ENCODE measurements at regions not wholly inside any gene's neighbourhood (a gene's known extent, or its start where the extent isn't known, plus 50 kb on each side); places are given as distances from the start of the nearest gene placed in this dataset.
"Not testable (repeated sequence)": the region's sequence is repeated elsewhere in the genome, so short reads cannot be mapped to it uniquely, and the experiment has no call there.

DNA sequence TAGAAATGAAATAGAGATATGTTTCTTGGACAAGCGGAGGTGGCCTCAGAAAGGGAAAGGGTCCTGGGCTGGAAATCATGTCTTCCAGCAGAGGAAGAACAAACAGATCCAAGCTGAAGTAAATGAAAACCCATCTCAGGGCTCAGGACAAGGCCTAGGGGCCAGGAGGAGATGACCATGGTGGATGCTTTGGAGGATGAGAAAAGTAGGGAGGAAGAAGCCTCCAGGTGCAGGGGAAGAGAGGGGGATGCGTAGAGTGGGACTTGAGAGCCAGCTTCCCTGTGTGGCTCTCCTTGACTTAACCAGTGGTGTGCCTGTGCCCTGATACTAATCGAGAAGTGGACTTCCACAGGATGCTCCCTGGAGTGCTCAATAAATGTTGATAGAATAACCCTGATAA lies 203.2 kb downstream of the FAM43A start:
- H3K27me3 Mint-ChIP-seq (ENCODE audit: low read depth, poor library complexity) = peaks cover 17% of the 10 kb centered on the region
- no peaks in the 10 kb centered on the region for H3K36me3 Mint-ChIP-seq (ENCODE audit: low read depth)
- peaks cover 37% of the 10 kb centered on the region for H3K9me3 Mint-ChIP-seq
- no peak overlapping the region for H3K4me3 Mint-ChIP-seq
- TF ChIP-seq, protein P1, sequence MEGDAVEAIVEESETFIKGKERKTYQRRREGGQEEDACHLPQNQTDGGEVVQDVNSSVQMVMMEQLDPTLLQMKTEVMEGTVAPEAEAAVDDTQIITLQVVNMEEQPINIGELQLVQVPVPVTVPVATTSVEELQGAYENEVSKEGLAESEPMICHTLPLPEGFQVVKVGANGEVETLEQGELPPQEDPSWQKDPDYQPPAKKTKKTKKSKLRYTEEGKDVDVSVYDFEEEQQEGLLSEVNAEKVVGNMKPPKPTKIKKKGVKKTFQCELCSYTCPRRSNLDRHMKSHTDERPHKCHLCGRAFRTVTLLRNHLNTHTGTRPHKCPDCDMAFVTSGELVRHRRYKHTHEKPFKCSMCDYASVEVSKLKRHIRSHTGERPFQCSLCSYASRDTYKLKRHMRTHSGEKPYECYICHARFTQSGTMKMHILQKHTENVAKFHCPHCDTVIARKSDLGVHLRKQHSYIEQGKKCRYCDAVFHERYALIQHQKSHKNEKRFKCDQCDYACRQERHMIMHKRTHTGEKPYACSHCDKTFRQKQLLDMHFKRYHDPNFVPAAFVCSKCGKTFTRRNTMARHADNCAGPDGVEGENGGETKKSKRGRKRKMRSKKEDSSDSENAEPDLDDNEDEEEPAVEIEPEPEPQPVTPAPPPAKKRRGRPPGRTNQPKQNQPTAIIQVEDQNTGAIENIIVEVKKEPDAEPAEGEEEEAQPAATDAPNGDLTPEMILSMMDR (IDR thresholded peaks at IDR 0.05) = no peak
- no peak overlapping the region for H3K27ac Mint-ChIP-seq
- no peak for DNase-seq
- no peaks in the 10 kb centered on the region for H3K4me1 Mint-ChIP-seq

DNA sequence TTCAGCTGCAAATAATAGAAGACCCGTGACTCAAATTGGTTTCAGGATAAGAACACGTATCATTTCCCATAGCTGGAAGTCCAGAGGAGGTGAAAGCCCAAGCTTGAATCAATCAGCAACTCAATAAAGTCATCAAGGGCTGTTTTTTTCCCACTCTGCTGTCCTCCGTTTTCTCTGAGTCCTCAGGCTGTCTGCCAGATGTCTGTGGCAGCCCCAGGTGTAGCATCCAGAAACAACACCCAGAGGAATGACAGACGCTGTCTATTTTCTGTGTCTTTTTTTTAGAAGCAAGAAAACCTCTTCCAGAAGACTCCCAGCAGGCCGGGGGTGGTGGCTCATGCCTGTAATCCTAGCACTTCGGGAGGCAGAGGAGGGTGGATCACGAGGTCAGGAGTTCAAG lies 204.4 kb downstream of the FAM43A start:
- H3K9me3 Mint-ChIP-seq = peaks cover 35% of the 10 kb centered on the region

DNA sequence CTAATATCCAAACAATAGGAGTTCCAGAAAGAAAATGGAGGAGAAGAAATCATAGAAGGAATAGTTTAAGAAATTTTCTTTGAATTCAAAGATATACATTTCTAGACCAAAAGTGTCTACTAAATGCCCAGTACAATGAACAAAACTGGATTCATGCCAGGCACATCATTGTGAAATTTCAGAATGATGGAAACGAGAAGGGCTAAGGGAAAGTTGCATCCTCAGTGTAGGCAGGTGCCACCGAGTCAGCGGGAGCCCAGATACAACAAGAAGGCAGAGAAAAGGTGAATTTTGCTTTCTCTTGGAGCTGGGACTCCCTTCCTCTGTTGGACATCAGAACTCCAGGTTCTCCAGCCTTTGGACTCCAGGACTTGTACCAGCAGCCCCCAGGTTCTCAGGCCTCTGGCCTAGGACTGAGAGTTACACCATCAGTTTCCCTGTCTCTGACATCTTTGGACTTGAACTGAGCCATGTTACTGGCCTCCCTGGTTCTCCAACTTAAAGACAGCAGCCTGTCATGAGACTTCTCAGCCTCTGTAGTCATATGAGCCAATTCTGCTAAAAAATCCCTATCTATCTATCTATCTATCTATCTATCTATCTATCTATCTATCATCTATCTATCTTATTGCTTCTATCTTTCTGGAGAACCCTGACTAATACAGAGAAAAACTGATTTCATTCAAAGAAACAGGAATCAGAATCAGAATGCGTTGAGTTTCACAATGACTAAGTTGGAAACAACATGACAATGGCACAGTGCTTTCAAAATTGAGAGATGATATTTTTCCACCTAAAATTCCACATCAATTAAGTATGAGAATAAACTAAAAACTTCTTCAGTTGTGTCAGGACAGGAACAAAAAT lies 207.7 kb downstream of the FAM43A start:
- DNase-seq = no peak
- Mint-ChIP-seq H3K36me3 (ENCODE audit: low read depth) (no peaks in the 10 kb centered on the region), H3K27ac (no peak overlapping the region), H3K4me3 (no peak overlapping the region), H3K27me3 (ENCODE audit: low read depth, poor library complexity) (peaks cover 8% of the 10 kb centered on the region), H3K9me3 (peaks cover 48% of the 10 kb centered on the region), H3K4me1 (no peaks in the 10 kb centered on the region)
- TF ChIP-seq, protein P1 (IDR thresholded peaks at IDR 0.05) = no peak

More for the DNA sequence above, 204.4 kb downstream of the FAM43A start:
- no peaks in the 10 kb centered on the region for H3K36me3 Mint-ChIP-seq (ENCODE audit: low read depth)
- H3K4me1 Mint-ChIP-seq = no peaks in the 10 kb centered on the region
- H3K4me3 Mint-ChIP-seq = no peak overlapping the region
- no peak overlapping the region for H3K27ac Mint-ChIP-seq
- no peak for DNase-seq
- TF ChIP-seq, protein P1 (IDR thresholded peaks at IDR 0.05) = no peak
- peaks cover 17% of the 10 kb centered on the region for H3K27me3 Mint-ChIP-seq (ENCODE audit: low read depth, poor library complexity)

DNA sequence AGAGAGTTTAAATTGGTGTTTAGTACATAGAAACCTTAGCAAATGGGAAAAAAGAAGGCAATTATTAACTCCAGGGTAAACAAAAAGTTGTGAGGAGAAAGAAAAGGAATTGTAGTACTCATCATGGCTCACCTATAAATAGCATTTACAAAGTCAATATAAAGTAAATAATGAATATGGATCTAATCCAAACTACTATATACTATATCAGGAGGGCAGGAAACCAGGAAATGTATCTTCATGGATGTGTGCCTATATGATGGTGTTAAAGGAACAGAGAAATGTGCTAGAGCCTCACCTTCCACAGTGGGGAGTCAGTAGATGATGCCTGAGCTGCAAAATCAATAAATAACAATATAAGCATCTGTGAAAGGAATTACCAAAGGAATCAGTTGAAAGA lies 208.9 kb downstream of the FAM43A start:
- TF ChIP-seq, protein P1 (IDR thresholded peaks at IDR 0.05) = no peak
- Mint-ChIP-seq H3K9me3 (peaks cover 59% of the 10 kb centered on the region), H3K4me1 (no peaks in the 10 kb centered on the region), H3K36me3 (ENCODE audit: low read depth) (no peaks in the 10 kb centered on the region), H3K27me3 (ENCODE audit: low read depth, poor library complexity) (peaks cover 11% of the 10 kb centered on the region), H3K27ac (no peak overlapping the region), H3K4me3 (no peak overlapping the region)
- DNase-seq = no peak

DNA sequence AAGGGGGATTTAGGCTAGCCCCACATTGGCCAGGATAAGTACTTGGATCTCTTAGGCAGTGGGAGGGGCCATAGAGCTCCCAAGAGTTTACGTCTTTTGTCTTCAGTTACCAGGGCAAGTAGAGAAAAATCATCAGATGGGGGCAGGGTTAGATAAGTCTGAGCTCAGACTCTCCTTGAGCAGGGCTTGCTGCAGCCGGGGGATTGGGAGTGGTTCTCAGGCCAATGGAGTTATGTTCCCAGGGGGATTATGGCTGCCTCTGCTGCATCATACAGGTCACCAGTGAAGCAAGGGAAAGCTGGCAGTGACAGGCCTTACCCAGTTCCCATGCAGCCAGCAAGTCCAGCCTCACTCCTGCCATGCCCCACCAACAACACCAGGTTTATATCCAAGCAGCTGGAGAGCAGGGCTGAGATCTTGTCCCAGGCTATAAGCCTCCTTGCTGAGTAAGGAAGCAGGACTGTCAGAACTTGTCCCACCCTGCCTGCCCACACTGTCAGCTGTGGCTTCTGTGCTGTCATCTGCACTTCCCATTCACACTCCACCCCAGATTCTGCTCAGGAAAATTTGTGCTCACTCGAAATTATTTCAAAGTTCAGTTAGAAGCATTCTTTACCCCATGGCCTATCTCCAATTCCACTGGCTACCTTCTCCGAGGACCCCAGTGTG lies 215.3 kb downstream of the FAM43A start:
- Mint-ChIP-seq H3K27ac (no peak overlapping the region), H3K4me3 (no peak overlapping the region), H3K27me3 (ENCODE audit: low read depth, poor library complexity) (peaks cover 29% of the 10 kb centered on the region), H3K36me3 (ENCODE audit: low read depth) (no peaks in the 10 kb centered on the region), H3K9me3 (peaks cover 79% of the 10 kb centered on the region), H3K4me1 (no peaks in the 10 kb centered on the region)
- TF ChIP-seq, protein P1 (IDR thresholded peaks at IDR 0.05) = no peak
- no peak for DNase-seq

DNA sequence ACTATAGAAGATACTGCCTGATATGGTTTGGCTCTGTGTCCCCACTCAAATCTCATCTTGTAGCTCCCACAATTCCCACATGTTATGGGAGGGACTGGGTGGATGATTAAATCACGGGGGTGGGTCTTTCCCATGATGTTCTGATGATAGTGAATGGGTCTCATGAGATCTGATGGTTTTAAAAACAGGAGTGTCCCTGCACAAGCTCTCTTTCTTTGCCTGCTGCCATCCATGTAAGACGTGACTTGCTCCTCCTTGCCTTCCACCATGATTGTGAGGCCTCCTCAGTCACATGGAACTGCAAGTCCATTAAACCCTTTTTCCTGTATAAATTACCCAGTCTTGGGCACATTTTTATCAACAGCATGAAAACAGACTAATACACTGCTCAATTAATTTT lies 217.8 kb downstream of the FAM43A start:
- H3K4me3 Mint-ChIP-seq; H3K27ac Mint-ChIP-seq; H3K4me1 Mint-ChIP-seq; DNase-seq; H3K36me3 Mint-ChIP-seq (ENCODE audit: low read depth): not testable (repeated sequence)
- Mint-ChIP-seq H3K9me3 (peaks cover 58% of the 10 kb centered on the region), H3K27me3 (ENCODE audit: low read depth, poor library complexity) (peaks cover 26% of the 10 kb centered on the region)

DNA sequence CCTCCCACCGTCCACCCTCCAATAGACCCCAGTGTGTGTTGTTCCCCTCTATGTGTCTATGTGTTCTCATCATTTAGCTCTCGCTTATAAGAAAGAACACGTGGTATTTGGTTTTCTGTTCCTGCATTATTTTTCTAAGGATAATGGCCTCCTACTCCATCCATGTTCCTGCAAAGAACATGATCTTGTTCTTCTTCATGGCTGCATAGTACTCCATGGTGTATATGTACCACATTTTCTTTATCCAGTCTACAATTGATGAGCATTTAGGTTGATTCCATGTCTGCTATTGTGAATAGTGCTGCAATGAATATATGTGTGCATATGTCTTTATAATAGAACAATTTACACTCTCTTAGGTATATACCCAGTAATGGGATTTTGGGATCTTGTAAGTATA lies 219.3 kb downstream of the FAM43A start:
- H3K4me1 Mint-ChIP-seq; H3K4me3 Mint-ChIP-seq; H3K36me3 Mint-ChIP-seq (ENCODE audit: low read depth); DNase-seq; H3K27ac Mint-ChIP-seq: not testable (repeated sequence)
- Mint-ChIP-seq H3K9me3 (peaks cover 43% of the 10 kb centered on the region), H3K27me3 (ENCODE audit: low read depth, poor library complexity) (peaks cover 18% of the 10 kb centered on the region)

Measured in nephron progenitor cell (in vitro differentiated cells).